GM12878 (cell line): ENCODE measurements at regions not wholly inside any gene's neighbourhood (a gene's known extent, or its start where the extent isn't known, plus 50 kb on each side); places are given as distances from the start of the nearest gene placed in this dataset.

Source experiments
- ATAC-seq: fragments of 200-7000 bp; cut with Tn5 transposase; 3 replicates; pipeline ENCODE4 v1.9.1; 2020; ENCODE audit warnings: mild to moderate bottlenecking, moderate library complexity
- BruUV-seq: library from RNA; stranded (reverse); fragments of 400-500 nt; replicated peaks from 2 replicates; lab custom pipeline; 2021; lab: Mats Ljungman, UMichigan
- CTCF ChIA-PET: fragments of 300-600 bp; sonication (Branson Sonifier 250); formaldehyde crosslinking; extraction: SDS; loops from one replicate; lab custom pipeline; 2021; ENCODE audit warnings: inconsistent platforms; lab: Yijun Ruan, JAX
- POLR2A ChIA-PET: fragments of 350-600 bp; formaldehyde crosslinking; extraction: SDS; loops from one replicate; lab custom pipeline; 2021; ENCODE audit warnings: inconsistent platforms; lab: Charles Lee
- RAD21 ChIA-PET: fragments of 300-600 bp; sonication (Branson Sonifier 250); formaldehyde crosslinking; loops from one replicate; lab custom pipeline; 2023; ENCODE audit warnings: antibody characterized with exemption; ENCODE audit not compliant: unreplicated experiment; lab: Charles Lee
- SMC1A ChIA-PET: fragments of 300-600 bp; sonication (Branson Sonifier 250); formaldehyde crosslinking; loops from one replicate; lab custom pipeline; 2023; ENCODE audit not compliant: unreplicated experiment, uncharacterized antibody; lab: Charles Lee
- DNase-seq: peaks from one replicate; pipeline ENCODE4 v3.0.0-alpha.2; 2011; ENCODE audit warnings: low read depth, low spot score
- FAIRE-seq: peaks from 3 replicates; lab custom pipeline; 2011; peaks lifted over from hg19 to GRCh38; lab: Jason Lieb, UNC
- H2AFZ ChIP-seq: 2 replicates; pipeline ENCODE4 v1.6.0; 2011; ENCODE audit warnings: low read depth, low read length, control low read depth; ENCODE audit not compliant: control insufficient read depth
- H3K27ac ChIP-seq: 2 replicates; pipeline ENCODE4 v1.5.1; 2011; ENCODE audit warnings: control low read depth; ENCODE audit not compliant: control insufficient read depth, insufficient read depth
- H3K27me3 ChIP-seq, 2 experiments: replicated peaks in 1 of 2; 2 replicates each; pipeline versions ENCODE4 v1.6.0 to v1.6.1; 2011; ENCODE audit warnings: low read length in 1 of 2; ENCODE audit not compliant: control insufficient read depth in 2 of 2, insufficient read depth in 2 of 2
- H3K36me3 ChIP-seq, 2 experiments: 2 replicates each; pipeline ENCODE4 v1.5.1; 2011; ENCODE audit warnings: low read length in 1 of 2; ENCODE audit not compliant: control insufficient read depth in 2 of 2, insufficient read depth in 2 of 2
- H3K4me1 ChIP-seq: 2 replicates; pipeline ENCODE4 v1.6.1; 2011; ENCODE audit warnings: mild to moderate bottlenecking, low read length, moderate library complexity, mixed read lengths; ENCODE audit not compliant: control insufficient read depth, insufficient read depth
- H3K4me2 ChIP-seq: 2 replicates; pipeline ENCODE4 v1.6.0; 2011; ENCODE audit warnings: control low read depth; ENCODE audit not compliant: control insufficient read depth, insufficient read depth
- H3K4me3 ChIP-seq: fragments of 200-600 bp; sonication (generic); 2 replicates; pipeline ENCODE4 v1.5.1; 2016
- H3K79me2 ChIP-seq: 2 replicates; pipeline ENCODE4 v1.6.0; 2011; ENCODE audit warnings: low read length; ENCODE audit not compliant: control insufficient read depth, insufficient read depth
- H3K9ac ChIP-seq: 2 replicates; pipeline ENCODE4 v1.8.0; 2011; ENCODE audit warnings: low read length, control low read depth, mixed read lengths; ENCODE audit not compliant: control insufficient read depth, insufficient read depth
- H3K9me3 ChIP-seq: replicated peaks from 3 replicates; pipeline ENCODE4 v1.5.1; 2011; ENCODE audit warnings: mild to moderate bottlenecking, low read length; ENCODE audit not compliant: control insufficient read depth, insufficient read depth
- H4K20me1 ChIP-seq: 2 replicates; pipeline ENCODE4 v1.6.0; 2011; ENCODE audit not compliant: control insufficient read depth, insufficient read depth
- HCFC1 ChIP-seq: fragments of 150-350 bp; IDR thresholded peaks from 2 replicates; pipeline ENCODE4 v1.6.1; 2014; ENCODE audit warnings: low read length
- MYC ChIP-seq: IDR thresholded peaks from 2 replicates; pipeline ENCODE4 v1.6.1; 2011; ENCODE audit warnings: mild to moderate bottlenecking, low read length, moderate library complexity, inconsistent platforms; ENCODE audit not compliant: insufficient read depth, insufficient replicate concordance, insufficient read length, severe bottlenecking
- SMAD5 ChIP-seq: IDR thresholded peaks from 2 replicates; pipeline ENCODE4 v1.6.1; 2016; ENCODE audit warnings: antibody characterized with exemption, low read depth
- STAT1 ChIP-seq: fragments of 450-650 bp; conservative IDR thresholded peaks from 2 replicates; pipeline ENCODE4 v1.6.1; 2014; ENCODE audit warnings: antibody characterized with exemption, mild to moderate bottlenecking
- ZSCAN29 ChIP-seq: fragments of 450-650 bp; IDR thresholded peaks from 2 replicates; pipeline ENCODE4 v1.6.1; 2017; ENCODE audit warnings: mild to moderate bottlenecking, moderate library complexity
- WGBS: methylation state at CpG from one replicate; pipeline ENCODE4 v1.1.6; 2016; ENCODE audit warnings: low lambda C conversion rate; ENCODE audit not compliant: insufficient replicate concordance, insufficient coverage; ENCODE audit errors: missing lambda C conversion rate; 5-methylcytosine and 5-hydroxymethylcytosine counted together
- in situ Hi-C: fragments of 300-500 bp; cut with MboI; formaldehyde crosslinking; loops from 9 replicates; pipeline ENCODE4 v1.14.3; 2018; ENCODE audit warnings: mixed read lengths
- intact Hi-C: fragments of 100-400 bp; cut with micrococcal nuclease; formaldehyde crosslinking; loops from one replicate; pipeline ENCODE4 v1.14.2; 2022; ENCODE audit not compliant: unreplicated experiment
- TF ChIP-seq, protein P1 (sequence below): fragments of 450-650 bp; IDR thresholded peaks from 2 replicates; pipeline ENCODE4 v1.6.1; 2017; ENCODE audit warnings: mild to moderate bottlenecking, low read depth, inconsistent platforms; ENCODE audit not compliant: poor library complexity, severe bottlenecking

DNA sequence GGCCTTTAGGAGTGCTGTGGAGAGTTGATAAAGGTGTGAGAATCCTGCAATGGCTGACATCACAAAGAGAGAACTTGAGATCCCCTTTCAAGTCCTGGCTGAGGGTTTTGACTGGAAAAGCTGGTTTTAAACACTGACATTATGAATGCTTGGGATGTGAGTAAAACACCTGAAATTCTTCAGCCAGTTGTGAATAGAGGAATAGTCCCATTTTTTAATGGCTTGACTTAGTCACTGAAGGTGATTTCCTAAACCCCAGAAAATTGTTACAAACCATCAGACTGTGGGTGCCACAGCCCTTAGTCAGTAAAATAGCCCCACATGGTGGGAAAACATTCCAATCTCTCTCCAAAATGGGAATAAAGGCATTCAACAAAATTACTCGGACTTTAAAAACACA, 107.7 kb upstream of the LMO4 start:
- no peaks in the 10 kb centered on the region for H3K27me3 ChIP-seq
- intact Hi-C loops (no loop called here), in situ Hi-C loops (no loop called here)
- H3K4me3 ChIP-seq: no peak overlapping the region
- no peak for FAIRE-seq
- ChIA-PET RAD21 (no interaction called here), SMC1A (interaction anchor here (0.8 to 1.3 kb wide), 3 partner anchors 13 to 22 kb away, joined by 3 read pairs; no protein-coding TSS in a partner anchor), CTCF (no interaction called here), POLR2A (no interaction called here)
- no peak overlapping the region for H3K4me2 ChIP-seq
- H2AFZ ChIP-seq: no peak overlapping the region
- H3K9ac ChIP-seq: no peak overlapping the region
- no peaks in the 10 kb centered on the region for H3K36me3 ChIP-seq
- no peak overlapping the region for H3K27ac ChIP-seq
- no peaks in the 10 kb centered on the region for H4K20me1 ChIP-seq
- ATAC-seq: no peak
- no peaks in the 10 kb centered on the region for H3K79me2 ChIP-seq
- DNase-seq: no peak
- BruUV-seq: no TSS peak
- H3K9me3 ChIP-seq: no peaks in the 10 kb centered on the region; the same call in 2 of the 3 replicates
- 68% methylated on average over 1 of the region's 1 CpG for WGBS
- H3K4me1 ChIP-seq: peaks cover 2% of the 10 kb centered on the region; the same call in 1 of the 2 replicates
- no peak for TF ChIP-seq SMAD5
- TF ChIP-seq MYC: no peak
- no peak for TF ChIP-seq STAT1
- TF ChIP-seq ZSCAN29: no peak
- TF ChIP-seq, protein P1, sequence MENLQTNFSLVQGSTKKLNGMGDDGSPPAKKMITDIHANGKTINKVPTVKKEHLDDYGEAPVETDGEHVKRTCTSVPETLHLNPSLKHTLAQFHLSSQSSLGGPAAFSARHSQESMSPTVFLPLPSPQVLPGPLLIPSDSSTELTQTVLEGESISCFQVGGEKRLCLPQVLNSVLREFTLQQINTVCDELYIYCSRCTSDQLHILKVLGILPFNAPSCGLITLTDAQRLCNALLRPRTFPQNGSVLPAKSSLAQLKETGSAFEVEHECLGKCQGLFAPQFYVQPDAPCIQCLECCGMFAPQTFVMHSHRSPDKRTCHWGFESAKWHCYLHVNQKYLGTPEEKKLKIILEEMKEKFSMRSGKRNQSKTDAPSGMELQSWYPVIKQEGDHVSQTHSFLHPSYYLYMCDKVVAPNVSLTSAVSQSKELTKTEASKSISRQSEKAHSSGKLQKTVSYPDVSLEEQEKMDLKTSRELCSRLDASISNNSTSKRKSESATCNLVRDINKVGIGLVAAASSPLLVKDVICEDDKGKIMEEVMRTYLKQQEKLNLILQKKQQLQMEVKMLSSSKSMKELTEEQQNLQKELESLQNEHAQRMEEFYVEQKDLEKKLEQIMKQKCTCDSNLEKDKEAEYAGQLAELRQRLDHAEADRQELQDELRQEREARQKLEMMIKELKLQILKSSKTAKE: no peak
- no peak for TF ChIP-seq HCFC1
